ENCODE measurements at regions not wholly inside any gene's neighbourhood (a gene's known extent, or its start where the extent isn't known, plus 50 kb on each side); places are given as distances from the start of the nearest gene placed in this dataset.

- ATAC-seq (peak; percentile 41 to 50 (median 44)), DNase-seq (no peak)
- Histone ChIP-seq H3K4me1 (peaks cover 0 to 7% (median 0%) of the 10 kb centered on the region in 4 donors), H3K36me3 (no peaks in the 10 kb centered on the region), H3K27me3 (no peaks in the 10 kb centered on the region), H3K9me3 (no peaks in the 10 kb centered on the region), H3K27ac (peak overlapping the region in 2 of 3 donors; percentile 49 to 51), H3K4me3 (peak overlapping the region; percentile 31 to 49 (median 49))
- 31% methylated on average over 4 of the region's 4 CpGs for WGBS (ENCODE audit: insufficient coverage, low coverage, low lambda C conversion rate, missing lambda C conversion rate)
- no peak for TF ChIP-seq CTCF (IDR thresholded peaks at IDR 0.05)
- no peak for TF ChIP-seq POLR2A (IDR thresholded peaks at IDR 0.05)
- intact Hi-C loops (cut with DNase I), result no loop called here
These were observed 85.2 kb upstream of the EGFR start for GRCh38 chr7:54933643-54934042.

GRCh38 chr7:54940748-54941147 is 78.1 kb upstream of the EGFR start:
- no peak for DNase-seq
- TF ChIP-seq CTCF (IDR thresholded peaks at IDR 0.05) (no peak), POLR2A (IDR thresholded peaks at IDR 0.05) (no peak)
- Histone ChIP-seq H3K4me1 (peaks cover 0 to 4% (median 0%) of the 10 kb centered on the region in 4 donors), H3K27ac (no peak overlapping the region), H3K36me3 (no peaks in the 10 kb centered on the region), H3K4me3 (no peak overlapping the region), H3K27me3 (no peaks in the 10 kb centered on the region), H3K9me3 (no peaks in the 10 kb centered on the region)
- intact Hi-C loops (cut with DNase I), result no loop called here
- ATAC-seq, result no peak
- 82% methylated on average over 3 of the region's 3 CpGs for WGBS (ENCODE audit: insufficient coverage, low coverage, low lambda C conversion rate, missing lambda C conversion rate)

GRCh38 chr7:54944179-54944578 is 74.6 kb upstream of the EGFR start:
- Histone ChIP-seq H3K9me3 (no peaks in the 10 kb centered on the region), H3K27ac (no peak overlapping the region), H3K36me3 (no peaks in the 10 kb centered on the region), H3K4me3 (no peak overlapping the region), H3K27me3 (no peaks in the 10 kb centered on the region), H3K4me1 (peaks cover 0 to 4% (median 0%) of the 10 kb centered on the region in 4 donors)
- no peak for DNase-seq
- intact Hi-C loops (cut with DNase I), result no loop called here
- 46% methylated on average over 3 of the region's 3 CpGs for WGBS (ENCODE audit: insufficient coverage, low coverage, low lambda C conversion rate, missing lambda C conversion rate)
- ATAC-seq, result peak in 2 of 4 donors; percentile 32 to 39
- TF ChIP-seq CTCF (IDR thresholded peaks at IDR 0.05) (no peak), POLR2A (IDR thresholded peaks at IDR 0.05) (no peak)

GRCh38 chr7:54946271-54946670 is 72.5 kb upstream of the EGFR start:
- Histone ChIP-seq H3K27ac (no peak overlapping the region), H3K27me3 (no peaks in the 10 kb centered on the region), H3K4me1 (peaks cover 0 to 4% (median 0%) of the 10 kb centered on the region in 4 donors), H3K4me3 (no peak overlapping the region), H3K36me3 (no peaks in the 10 kb centered on the region), H3K9me3 (no peaks in the 10 kb centered on the region)
- no peak for ATAC-seq
- 78% methylated on average over 2 of the region's 2 CpGs for WGBS (ENCODE audit: insufficient coverage, low coverage, low lambda C conversion rate, missing lambda C conversion rate)
- no peak for TF ChIP-seq POLR2A (IDR thresholded peaks at IDR 0.05)
- DNase-seq, result no peak
- intact Hi-C loops (cut with DNase I), result no loop called here

GRCh38 chr7:54946764-54947163 is 72.1 kb upstream of the EGFR start:
- no peaks in the 10 kb centered on the region for H3K9me3 ChIP-seq
- no peaks in the 10 kb centered on the region for H3K36me3 ChIP-seq
- H3K27me3 ChIP-seq, result no peaks in the 10 kb centered on the region
- 22% methylated on average over 3 of the region's 3 CpGs for WGBS (ENCODE audit: insufficient coverage, low coverage, low lambda C conversion rate, missing lambda C conversion rate)
- no peak for DNase-seq
- no peak overlapping the region for H3K27ac ChIP-seq
- no peak overlapping the region for H3K4me3 ChIP-seq
- ATAC-seq, result no peak
- H3K4me1 ChIP-seq, result peaks cover 0 to 4% (median 0%) of the 10 kb centered on the region in 4 donors
- intact Hi-C loops (cut with DNase I), result no loop called here
- TF ChIP-seq CTCF (IDR thresholded peaks at IDR 0.05), result no peak
- no peak for TF ChIP-seq POLR2A (IDR thresholded peaks at IDR 0.05)

All from right lobe of liver (tissue), 6 donors.